ENCODE measurements at regions not wholly inside any gene's neighbourhood (a gene's known extent, or its start where the extent isn't known, plus 50 kb on each side); places are given as distances from the start of the nearest gene placed in this dataset.

DNA sequence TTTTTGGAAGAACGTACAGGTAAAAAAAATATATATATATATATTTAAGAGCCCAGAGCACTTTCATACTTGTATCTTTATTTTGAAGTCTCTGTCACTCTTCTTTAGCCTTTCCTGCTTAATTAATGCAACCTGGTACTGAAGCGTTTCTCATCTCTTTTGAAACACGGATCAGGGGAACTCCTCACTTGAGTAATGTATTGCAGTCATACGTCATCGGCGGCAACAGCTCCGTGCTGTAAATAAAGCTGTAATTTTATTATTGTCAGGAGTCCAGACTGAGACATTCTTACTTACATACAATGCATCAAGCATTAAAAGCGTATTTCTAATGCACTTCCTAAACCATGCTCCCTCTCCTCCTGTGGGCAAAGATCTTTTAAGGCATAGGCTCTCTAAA is 514.7 kb downstream of the SOX11 start:
- TF ChIP-seq, protein P1, sequence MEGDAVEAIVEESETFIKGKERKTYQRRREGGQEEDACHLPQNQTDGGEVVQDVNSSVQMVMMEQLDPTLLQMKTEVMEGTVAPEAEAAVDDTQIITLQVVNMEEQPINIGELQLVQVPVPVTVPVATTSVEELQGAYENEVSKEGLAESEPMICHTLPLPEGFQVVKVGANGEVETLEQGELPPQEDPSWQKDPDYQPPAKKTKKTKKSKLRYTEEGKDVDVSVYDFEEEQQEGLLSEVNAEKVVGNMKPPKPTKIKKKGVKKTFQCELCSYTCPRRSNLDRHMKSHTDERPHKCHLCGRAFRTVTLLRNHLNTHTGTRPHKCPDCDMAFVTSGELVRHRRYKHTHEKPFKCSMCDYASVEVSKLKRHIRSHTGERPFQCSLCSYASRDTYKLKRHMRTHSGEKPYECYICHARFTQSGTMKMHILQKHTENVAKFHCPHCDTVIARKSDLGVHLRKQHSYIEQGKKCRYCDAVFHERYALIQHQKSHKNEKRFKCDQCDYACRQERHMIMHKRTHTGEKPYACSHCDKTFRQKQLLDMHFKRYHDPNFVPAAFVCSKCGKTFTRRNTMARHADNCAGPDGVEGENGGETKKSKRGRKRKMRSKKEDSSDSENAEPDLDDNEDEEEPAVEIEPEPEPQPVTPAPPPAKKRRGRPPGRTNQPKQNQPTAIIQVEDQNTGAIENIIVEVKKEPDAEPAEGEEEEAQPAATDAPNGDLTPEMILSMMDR (CRISPR knock-in tag; IDR thresholded peaks at IDR 0.05), result no peak
- TF ChIP-seq POLR2AphosphoS2 (IDR thresholded peaks at IDR 0.05; ENCODE audit: low read depth, low read length), result no peak
- no peak for TF ChIP-seq NFRKB (IDR thresholded peaks at IDR 0.05)
- TF ChIP-seq POLR2A (IDR thresholded peaks at IDR 0.05; ENCODE audit: insufficient read depth in 1 of 2, low read depth in 2 of 2, low read length in 2 of 2), result no peak
- TF ChIP-seq POGZ (CRISPR knock-in tag; IDR thresholded peaks at IDR 0.05), result no peak
- no peak for TF ChIP-seq ZNF644 (CRISPR knock-in tag; IDR thresholded peaks at IDR 0.05; ENCODE audit: low read depth)
- TF ChIP-seq ZNF704 (CRISPR knock-in tag; IDR thresholded peaks at IDR 0.05; ENCODE audit: borderline replicate concordance), result no peak

Data from HepG2 (cell line).